ENCODE measurements at regions not wholly inside any gene's neighbourhood (a gene's known extent, or its start where the extent isn't known, plus 50 kb on each side); places are given as distances from the start of the nearest gene placed in this dataset.
A peak's percentile ranks its signal among the peaks of the same experiment; 100 is the strongest.

DNA sequence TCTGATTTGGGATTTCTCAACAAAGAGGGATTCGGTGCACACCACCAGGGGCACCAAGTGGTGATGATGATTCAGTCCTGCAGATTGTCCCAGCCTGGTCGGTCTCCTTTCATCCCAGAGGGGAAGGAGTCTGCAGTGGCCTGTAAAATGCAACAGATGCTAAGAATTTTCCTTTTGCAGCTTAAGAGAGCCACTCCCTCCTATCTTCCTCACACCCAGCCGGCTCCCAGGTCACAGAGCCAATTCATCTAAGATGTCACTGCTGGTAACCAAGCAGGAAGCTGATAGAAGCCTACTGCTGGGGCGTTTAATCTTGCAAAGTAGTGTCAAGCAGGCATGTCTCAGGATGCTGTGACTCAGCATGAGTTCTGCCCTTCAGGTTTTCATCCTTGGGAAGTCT is 203.8 kb upstream of the LRFN2 start:
- no peak overlapping the region for H3K4me3 Mint-ChIP-seq
- peaks cover 44% of the 10 kb centered on the region for H3K27me3 Mint-ChIP-seq (ENCODE audit: insufficient read depth)
- H3K9me3 Mint-ChIP-seq: no peaks in the 10 kb centered on the region

DNA sequence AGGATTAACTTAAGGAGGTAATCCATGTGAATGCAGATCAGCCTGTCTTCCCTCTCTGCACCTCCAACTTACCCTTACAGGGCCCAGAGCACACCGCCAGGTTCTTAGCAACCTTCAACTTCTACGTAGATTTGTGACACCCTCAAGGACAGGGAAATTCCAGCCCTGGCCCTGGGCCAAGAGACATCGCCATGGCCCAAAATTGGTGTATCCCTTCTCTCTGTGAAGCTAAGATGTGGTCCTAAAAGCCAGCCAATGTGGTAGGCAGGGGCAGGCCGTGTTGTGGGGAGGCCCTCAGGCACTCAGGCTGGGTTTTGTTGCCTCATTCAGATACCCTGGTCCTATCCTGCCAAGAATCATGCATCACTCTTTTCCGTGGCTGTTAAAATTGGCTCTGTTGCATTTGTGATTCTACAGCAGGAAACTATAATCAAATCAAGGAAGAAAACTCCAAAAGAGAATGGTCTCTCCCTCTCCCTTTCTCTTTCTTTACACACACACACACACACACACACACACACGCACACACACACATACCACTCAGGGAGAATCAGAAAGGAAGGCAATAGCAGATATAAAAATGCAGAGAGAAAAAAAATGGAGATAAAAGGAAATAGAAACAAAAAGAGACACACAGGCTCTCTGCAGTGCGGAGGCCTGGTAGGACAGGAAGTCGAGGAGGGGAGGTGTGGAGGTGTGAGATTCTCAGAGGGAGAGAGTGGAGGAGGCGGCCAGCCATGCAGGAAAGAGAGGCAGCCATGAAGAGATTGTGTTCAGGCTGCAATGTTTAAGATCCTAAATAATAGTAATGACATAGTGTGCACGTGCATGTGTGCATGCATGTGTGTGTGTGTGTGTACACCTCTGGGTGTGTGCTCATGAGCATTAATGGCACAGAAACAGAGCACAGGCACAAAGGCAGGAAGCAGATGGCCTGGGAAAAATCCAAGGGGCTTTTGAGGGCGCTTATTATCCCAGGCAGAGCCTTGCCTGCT is 201.8 kb upstream of the LRFN2 start:
- peak; percentile 77 for DNase-seq
- Histone ChIP-seq H3K27me3 (ENCODE audit: control insufficient read depth, insufficient read depth, low read length, poor library complexity, severe bottlenecking) (peaks cover 25% of the 10 kb centered on the region), H3K4me3 (ENCODE audit: low read length) (no peak overlapping the region), H3K9ac (ENCODE audit: extremely low read depth, low read length, poor library complexity, severe bottlenecking) (no peak overlapping the region), H3K27ac (ENCODE audit: low read depth, low read length) (no peak overlapping the region), H3K4me1 (ENCODE audit: control insufficient read depth, insufficient read depth, low read length) (peaks cover 6% of the 10 kb centered on the region), H3K9me3 (ENCODE audit: control insufficient read depth, low read length) (no peaks in the 10 kb centered on the region), H3K36me3 (ENCODE audit: control insufficient read depth, insufficient read depth, low read length) (no peaks in the 10 kb centered on the region)
- H3K27ac Mint-ChIP-seq: no peak overlapping the region
- TF ChIP-seq, protein P1, sequence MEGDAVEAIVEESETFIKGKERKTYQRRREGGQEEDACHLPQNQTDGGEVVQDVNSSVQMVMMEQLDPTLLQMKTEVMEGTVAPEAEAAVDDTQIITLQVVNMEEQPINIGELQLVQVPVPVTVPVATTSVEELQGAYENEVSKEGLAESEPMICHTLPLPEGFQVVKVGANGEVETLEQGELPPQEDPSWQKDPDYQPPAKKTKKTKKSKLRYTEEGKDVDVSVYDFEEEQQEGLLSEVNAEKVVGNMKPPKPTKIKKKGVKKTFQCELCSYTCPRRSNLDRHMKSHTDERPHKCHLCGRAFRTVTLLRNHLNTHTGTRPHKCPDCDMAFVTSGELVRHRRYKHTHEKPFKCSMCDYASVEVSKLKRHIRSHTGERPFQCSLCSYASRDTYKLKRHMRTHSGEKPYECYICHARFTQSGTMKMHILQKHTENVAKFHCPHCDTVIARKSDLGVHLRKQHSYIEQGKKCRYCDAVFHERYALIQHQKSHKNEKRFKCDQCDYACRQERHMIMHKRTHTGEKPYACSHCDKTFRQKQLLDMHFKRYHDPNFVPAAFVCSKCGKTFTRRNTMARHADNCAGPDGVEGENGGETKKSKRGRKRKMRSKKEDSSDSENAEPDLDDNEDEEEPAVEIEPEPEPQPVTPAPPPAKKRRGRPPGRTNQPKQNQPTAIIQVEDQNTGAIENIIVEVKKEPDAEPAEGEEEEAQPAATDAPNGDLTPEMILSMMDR (conservative IDR thresholded peaks at IDR 0.05): no peak
- H3K9me3 Mint-ChIP-seq: no peaks in the 10 kb centered on the region
- H3K4me1 Mint-ChIP-seq: peaks cover 25% of the 10 kb centered on the region
- no peaks in the 10 kb centered on the region for H3K36me3 Mint-ChIP-seq (ENCODE audit: low read depth)
- H3K27me3 Mint-ChIP-seq (ENCODE audit: insufficient read depth): peaks cover 45% of the 10 kb centered on the region
- 74 to 84% methylated on average over 5 to 10 of the region's 11 CpGs for WGBS, 2 experiments (ENCODE audit: insufficient coverage in 1 of 2, insufficient read length in 1 of 2)
- no peak overlapping the region for H3K4me3 Mint-ChIP-seq

More for the DNA sequence above, 203.8 kb upstream of the LRFN2 start:
- Histone ChIP-seq H3K9ac (ENCODE audit: extremely low read depth, low read length, poor library complexity, severe bottlenecking) (no peak overlapping the region), H3K27ac (ENCODE audit: low read depth, low read length) (no peak overlapping the region), H3K27me3 (ENCODE audit: control insufficient read depth, insufficient read depth, low read length, poor library complexity, severe bottlenecking) (peaks cover 33% of the 10 kb centered on the region), H3K36me3 (ENCODE audit: control insufficient read depth, insufficient read depth, low read length) (no peaks in the 10 kb centered on the region), H3K4me3 (ENCODE audit: low read length) (no peak overlapping the region), H3K4me1 (ENCODE audit: control insufficient read depth, insufficient read depth, low read length) (peaks cover 6% of the 10 kb centered on the region), H3K9me3 (ENCODE audit: control insufficient read depth, low read length) (no peaks in the 10 kb centered on the region)
- Mint-ChIP-seq H3K27ac (no peak overlapping the region), H3K4me1 (peaks cover 25% of the 10 kb centered on the region), H3K36me3 (ENCODE audit: low read depth) (no peaks in the 10 kb centered on the region)
- DNase-seq: peak; percentile 92
- TF ChIP-seq, protein P1 (conservative IDR thresholded peaks at IDR 0.05): peak; percentile 36
- WGBS, 2 experiments (ENCODE audit: insufficient coverage in 1 of 2, insufficient read length in 1 of 2): 26 to 30% methylated on average over 2 to 4 of the region's 4 CpGs

DNA sequence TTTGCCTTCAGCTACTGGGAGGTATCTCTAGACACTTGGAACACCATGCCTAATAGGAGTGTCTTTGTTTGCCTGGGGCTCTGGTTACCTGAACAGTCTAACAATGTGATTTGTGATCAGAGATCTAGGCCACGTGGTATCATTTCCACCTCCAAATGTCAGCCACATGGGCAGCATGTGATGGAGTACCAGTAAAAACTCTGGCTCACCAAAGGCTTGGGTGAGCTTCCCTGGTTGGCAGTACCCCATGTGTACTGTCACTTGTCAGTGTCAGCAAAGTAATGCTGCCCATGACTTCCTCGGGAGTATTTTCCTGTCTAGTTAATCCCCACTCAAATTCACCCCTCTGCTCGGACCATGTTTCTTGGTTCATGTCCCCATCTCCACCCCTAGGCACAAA is 195.2 kb upstream of the LRFN2 start:
- H3K36me3 ChIP-seq (ENCODE audit: control insufficient read depth, insufficient read depth, low read length): no peaks in the 10 kb centered on the region
- H3K9ac ChIP-seq (ENCODE audit: extremely low read depth, low read length, poor library complexity, severe bottlenecking): no peak overlapping the region
- no peaks in the 10 kb centered on the region for H3K4me1 Mint-ChIP-seq
- H3K4me3 ChIP-seq (ENCODE audit: low read length): no peak overlapping the region
- no peak overlapping the region for H3K27ac ChIP-seq (ENCODE audit: low read depth, low read length)
- no peaks in the 10 kb centered on the region for H3K9me3 Mint-ChIP-seq
- H3K4me1 ChIP-seq (ENCODE audit: control insufficient read depth, insufficient read depth, low read length): no peaks in the 10 kb centered on the region
- TF ChIP-seq, protein P1 (conservative IDR thresholded peaks at IDR 0.05): no peak
- no peak for DNase-seq
- whole genome bisulfite sequencing, 2 experiments (ENCODE audit: insufficient coverage in 1 of 2, insufficient read length in 1 of 2): 79 to 90% methylated on average over 3 of the region's 3 CpGs
- peaks cover 21% of the 10 kb centered on the region for H3K27me3 Mint-ChIP-seq (ENCODE audit: insufficient read depth)
- no peaks in the 10 kb centered on the region for H3K9me3 ChIP-seq (ENCODE audit: control insufficient read depth, low read length)
- H3K4me3 Mint-ChIP-seq: no peak overlapping the region
- H3K27ac Mint-ChIP-seq: no peak overlapping the region
- H3K36me3 Mint-ChIP-seq (ENCODE audit: low read depth): no peaks in the 10 kb centered on the region
- peaks cover 10% of the 10 kb centered on the region for H3K27me3 ChIP-seq (ENCODE audit: control insufficient read depth, insufficient read depth, low read length, poor library complexity, severe bottlenecking)
